ENCODE measurements at regions not wholly inside any gene's neighbourhood (a gene's known extent, or its start where the extent isn't known, plus 50 kb on each side); places are given as distances from the start of the nearest gene placed in this dataset.

DNA sequence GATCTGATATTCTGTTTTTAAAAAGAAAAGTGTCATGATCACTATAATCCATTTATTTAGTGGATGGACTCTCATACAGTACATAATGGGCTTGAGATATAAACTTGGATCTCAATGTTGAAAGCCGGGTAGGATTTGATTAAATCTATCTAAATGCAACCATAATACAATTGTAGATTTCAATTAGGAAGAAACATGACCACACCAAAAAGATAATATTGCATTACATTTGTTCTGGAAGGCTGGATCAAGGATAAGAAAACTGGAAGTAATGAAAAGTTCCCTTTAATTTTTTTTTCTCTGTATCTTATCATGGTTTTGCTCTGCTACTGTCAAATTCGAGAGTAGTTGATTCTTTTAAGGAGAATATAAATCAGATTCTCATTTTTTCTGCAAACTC is 51.3 kb upstream of the UFL1 start:
- TF ChIP-seq ZFP30 (CRISPR knock-in tag; IDR thresholded peaks at IDR 0.05): no peak
- TF ChIP-seq TOX (CRISPR knock-in tag; IDR thresholded peaks at IDR 0.05; ENCODE audit: borderline replicate concordance): no peak
- TF ChIP-seq, protein P1, sequence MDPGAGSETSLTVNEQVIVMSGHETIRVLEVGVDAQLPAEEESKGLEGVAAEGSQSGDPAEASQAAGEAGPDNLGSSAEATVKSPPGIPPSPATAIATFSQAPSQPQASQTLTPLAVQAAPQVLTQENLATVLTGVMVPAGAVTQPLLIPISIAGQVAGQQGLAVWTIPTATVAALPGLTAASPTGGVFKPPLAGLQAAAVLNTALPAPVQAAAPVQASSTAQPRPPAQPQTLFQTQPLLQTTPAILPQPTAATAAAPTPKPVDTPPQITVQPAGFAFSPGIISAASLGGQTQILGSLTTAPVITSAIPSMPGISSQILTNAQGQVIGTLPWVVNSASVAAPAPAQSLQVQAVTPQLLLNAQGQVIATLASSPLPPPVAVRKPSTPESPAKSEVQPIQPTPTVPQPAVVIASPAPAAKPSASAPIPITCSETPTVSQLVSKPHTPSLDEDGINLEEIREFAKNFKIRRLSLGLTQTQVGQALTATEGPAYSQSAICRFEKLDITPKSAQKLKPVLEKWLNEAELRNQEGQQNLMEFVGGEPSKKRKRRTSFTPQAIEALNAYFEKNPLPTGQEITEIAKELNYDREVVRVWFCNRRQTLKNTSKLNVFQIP (CRISPR knock-in tag; IDR thresholded peaks at IDR 0.05; ENCODE audit: borderline replicate concordance, low read depth): peak; percentile 32; the same call in 1 of the 2 replicates
- TF ChIP-seq ISL1 (CRISPR knock-in tag; IDR thresholded peaks at IDR 0.05): peak; percentile 87
- TF ChIP-seq GLIS3 (CRISPR knock-in tag; IDR thresholded peaks at IDR 0.05): peak; percentile 42; the same call in 1 of the 2 replicates
- TF ChIP-seq, protein P2, sequence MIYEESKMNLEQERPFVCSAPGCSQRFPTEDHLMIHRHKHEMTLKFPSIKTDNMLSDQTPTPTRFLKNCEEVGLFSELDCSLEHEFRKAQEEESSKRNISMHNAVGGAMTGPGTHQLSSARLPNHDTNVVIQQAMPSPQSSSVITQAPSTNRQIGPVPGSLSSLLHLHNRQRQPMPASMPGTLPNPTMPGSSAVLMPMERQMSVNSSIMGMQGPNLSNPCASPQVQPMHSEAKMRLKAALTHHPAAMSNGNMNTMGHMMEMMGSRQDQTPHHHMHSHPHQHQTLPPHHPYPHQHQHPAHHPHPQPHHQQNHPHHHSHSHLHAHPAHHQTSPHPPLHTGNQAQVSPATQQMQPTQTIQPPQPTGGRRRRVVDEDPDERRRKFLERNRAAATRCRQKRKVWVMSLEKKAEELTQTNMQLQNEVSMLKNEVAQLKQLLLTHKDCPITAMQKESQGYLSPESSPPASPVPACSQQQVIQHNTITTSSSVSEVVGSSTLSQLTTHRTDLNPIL (CRISPR knock-in tag; IDR thresholded peaks at IDR 0.05; ENCODE audit: low read depth): peak; percentile 76
- TF ChIP-seq, protein P3, sequence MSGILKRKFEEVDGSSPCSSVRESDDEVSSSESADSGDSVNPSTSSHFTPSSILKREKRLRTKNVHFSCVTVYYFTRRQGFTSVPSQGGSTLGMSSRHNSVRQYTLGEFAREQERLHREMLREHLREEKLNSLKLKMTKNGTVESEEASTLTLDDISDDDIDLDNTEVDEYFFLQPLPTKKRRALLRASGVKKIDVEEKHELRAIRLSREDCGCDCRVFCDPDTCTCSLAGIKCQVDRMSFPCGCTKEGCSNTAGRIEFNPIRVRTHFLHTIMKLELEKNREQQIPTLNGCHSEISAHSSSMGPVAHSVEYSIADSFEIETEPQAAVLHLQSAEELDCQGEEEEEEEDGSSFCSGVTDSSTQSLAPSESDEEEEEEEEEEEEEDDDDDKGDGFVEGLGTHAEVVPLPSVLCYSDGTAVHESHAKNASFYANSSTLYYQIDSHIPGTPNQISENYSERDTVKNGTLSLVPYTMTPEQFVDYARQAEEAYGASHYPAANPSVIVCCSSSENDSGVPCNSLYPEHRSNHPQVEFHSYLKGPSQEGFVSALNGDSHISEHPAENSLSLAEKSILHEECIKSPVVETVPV (CRISPR knock-in tag; IDR thresholded peaks at IDR 0.05): peak; percentile 66; the same call in 1 of the 2 replicates
- TF ChIP-seq ESRRG (CRISPR knock-in tag; IDR thresholded peaks at IDR 0.05): no peak
- TF ChIP-seq, protein P4, sequence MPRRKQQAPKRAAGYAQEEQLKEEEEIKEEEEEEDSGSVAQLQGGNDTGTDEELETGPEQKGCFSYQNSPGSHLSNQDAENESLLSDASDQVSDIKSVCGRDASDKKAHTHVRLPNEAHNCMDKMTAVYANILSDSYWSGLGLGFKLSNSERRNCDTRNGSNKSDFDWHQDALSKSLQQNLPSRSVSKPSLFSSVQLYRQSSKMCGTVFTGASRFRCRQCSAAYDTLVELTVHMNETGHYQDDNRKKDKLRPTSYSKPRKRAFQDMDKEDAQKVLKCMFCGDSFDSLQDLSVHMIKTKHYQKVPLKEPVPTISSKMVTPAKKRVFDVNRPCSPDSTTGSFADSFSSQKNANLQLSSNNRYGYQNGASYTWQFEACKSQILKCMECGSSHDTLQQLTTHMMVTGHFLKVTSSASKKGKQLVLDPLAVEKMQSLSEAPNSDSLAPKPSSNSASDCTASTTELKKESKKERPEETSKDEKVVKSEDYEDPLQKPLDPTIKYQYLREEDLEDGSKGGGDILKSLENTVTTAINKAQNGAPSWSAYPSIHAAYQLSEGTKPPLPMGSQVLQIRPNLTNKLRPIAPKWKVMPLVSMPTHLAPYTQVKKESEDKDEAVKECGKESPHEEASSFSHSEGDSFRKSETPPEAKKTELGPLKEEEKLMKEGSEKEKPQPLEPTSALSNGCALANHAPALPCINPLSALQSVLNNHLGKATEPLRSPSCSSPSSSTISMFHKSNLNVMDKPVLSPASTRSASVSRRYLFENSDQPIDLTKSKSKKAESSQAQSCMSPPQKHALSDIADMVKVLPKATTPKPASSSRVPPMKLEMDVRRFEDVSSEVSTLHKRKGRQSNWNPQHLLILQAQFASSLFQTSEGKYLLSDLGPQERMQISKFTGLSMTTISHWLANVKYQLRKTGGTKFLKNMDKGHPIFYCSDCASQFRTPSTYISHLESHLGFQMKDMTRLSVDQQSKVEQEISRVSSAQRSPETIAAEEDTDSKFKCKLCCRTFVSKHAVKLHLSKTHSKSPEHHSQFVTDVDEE (CRISPR knock-in tag; IDR thresholded peaks at IDR 0.05): peak; percentile 83
- no peak for TF ChIP-seq CSDC2 (CRISPR knock-in tag; IDR thresholded peaks at IDR 0.05)
- no peak for TF ChIP-seq BACH2 (CRISPR knock-in tag; IDR thresholded peaks at IDR 0.05; ENCODE audit: borderline replicate concordance)
- TF ChIP-seq ZNF565 (CRISPR knock-in tag; conservative IDR thresholded peaks at IDR 0.05; ENCODE audit: low read depth): no peak
- peak; percentile 36; the same call in 1 of the 2 replicates for TF ChIP-seq ZNF70 (CRISPR knock-in tag; IDR thresholded peaks at IDR 0.05)
- TF ChIP-seq RARB (CRISPR knock-in tag; IDR thresholded peaks at IDR 0.05): no peak
- 0 out of 2 replicates have a peak, but pooled peaks have one; percentile 20 for TF ChIP-seq PPARA (CRISPR knock-in tag; IDR thresholded peaks at IDR 0.05; ENCODE audit: borderline replicate concordance)
- no peak for TF ChIP-seq ZFP3 (CRISPR knock-in tag; IDR thresholded peaks at IDR 0.05)
- TF ChIP-seq ARNTL (CRISPR knock-in tag; IDR thresholded peaks at IDR 0.05; ENCODE audit: borderline replicate concordance, low read depth): no peak
- TF ChIP-seq TCF4 (CRISPR knock-in tag; IDR thresholded peaks at IDR 0.05; ENCODE audit: borderline replicate concordance): peak; percentile 92
- no peak for TF ChIP-seq OSR1 (CRISPR knock-in tag; IDR thresholded peaks at IDR 0.05)
- TF ChIP-seq, protein P5, sequence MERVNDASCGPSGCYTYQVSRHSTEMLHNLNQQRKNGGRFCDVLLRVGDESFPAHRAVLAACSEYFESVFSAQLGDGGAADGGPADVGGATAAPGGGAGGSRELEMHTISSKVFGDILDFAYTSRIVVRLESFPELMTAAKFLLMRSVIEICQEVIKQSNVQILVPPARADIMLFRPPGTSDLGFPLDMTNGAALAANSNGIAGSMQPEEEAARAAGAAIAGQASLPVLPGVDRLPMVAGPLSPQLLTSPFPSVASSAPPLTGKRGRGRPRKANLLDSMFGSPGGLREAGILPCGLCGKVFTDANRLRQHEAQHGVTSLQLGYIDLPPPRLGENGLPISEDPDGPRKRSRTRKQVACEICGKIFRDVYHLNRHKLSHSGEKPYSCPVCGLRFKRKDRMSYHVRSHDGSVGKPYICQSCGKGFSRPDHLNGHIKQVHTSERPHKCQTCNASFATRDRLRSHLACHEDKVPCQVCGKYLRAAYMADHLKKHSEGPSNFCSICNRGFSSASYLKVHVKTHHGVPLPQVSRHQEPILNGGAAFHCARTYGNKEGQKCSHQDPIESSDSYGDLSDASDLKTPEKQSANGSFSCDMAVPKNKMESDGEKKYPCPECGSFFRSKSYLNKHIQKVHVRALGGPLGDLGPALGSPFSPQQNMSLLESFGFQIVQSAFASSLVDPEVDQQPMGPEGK (CRISPR knock-in tag; IDR thresholded peaks at IDR 0.05; ENCODE audit: borderline replicate concordance): no peak
- no peak for ATAC-seq

Data from SK-N-SH treated with all-trans-retinoic acid at 6 μM for 48 hours (cell line).